ENCODE measurements at regions not wholly inside any gene's neighbourhood (a gene's known extent, or its start where the extent isn't known, plus 50 kb on each side); places are given as distances from the start of the nearest gene placed in this dataset.

- Histone ChIP-seq H3K36me3 (no peaks in the 10 kb centered on the region), H3K9me3 (no peaks in the 10 kb centered on the region), H3K4me3 (no peak overlapping the region), H3K27me3 (no peaks in the 10 kb centered on the region), H3K4me1 (no peaks in the 10 kb centered on the region), H3K27ac (no peak overlapping the region)
- TF ChIP-seq, protein P1, sequence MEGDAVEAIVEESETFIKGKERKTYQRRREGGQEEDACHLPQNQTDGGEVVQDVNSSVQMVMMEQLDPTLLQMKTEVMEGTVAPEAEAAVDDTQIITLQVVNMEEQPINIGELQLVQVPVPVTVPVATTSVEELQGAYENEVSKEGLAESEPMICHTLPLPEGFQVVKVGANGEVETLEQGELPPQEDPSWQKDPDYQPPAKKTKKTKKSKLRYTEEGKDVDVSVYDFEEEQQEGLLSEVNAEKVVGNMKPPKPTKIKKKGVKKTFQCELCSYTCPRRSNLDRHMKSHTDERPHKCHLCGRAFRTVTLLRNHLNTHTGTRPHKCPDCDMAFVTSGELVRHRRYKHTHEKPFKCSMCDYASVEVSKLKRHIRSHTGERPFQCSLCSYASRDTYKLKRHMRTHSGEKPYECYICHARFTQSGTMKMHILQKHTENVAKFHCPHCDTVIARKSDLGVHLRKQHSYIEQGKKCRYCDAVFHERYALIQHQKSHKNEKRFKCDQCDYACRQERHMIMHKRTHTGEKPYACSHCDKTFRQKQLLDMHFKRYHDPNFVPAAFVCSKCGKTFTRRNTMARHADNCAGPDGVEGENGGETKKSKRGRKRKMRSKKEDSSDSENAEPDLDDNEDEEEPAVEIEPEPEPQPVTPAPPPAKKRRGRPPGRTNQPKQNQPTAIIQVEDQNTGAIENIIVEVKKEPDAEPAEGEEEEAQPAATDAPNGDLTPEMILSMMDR (IDR thresholded peaks at IDR 0.05) = no peak
- DNase-seq = no peak
- intact Hi-C loops (cut with DNase I; ENCODE audit: low total_unique reads) = no loop called here
These were observed 576.6 kb upstream of the FRG1 start for GRCh38 chr4:189364032-189364449.

- no peaks in the 10 kb centered on the region for H3K9me3 ChIP-seq
- no peaks in the 10 kb centered on the region for H3K27me3 ChIP-seq
- no peaks in the 10 kb centered on the region for H3K36me3 ChIP-seq
- intact Hi-C loops (cut with DNase I; ENCODE audit: low total_unique reads) = no loop called here
- H3K27ac ChIP-seq = no peak overlapping the region
- no peak overlapping the region for H3K4me3 ChIP-seq
- TF ChIP-seq, protein P1 (IDR thresholded peaks at IDR 0.05) = no peak
- no peak for DNase-seq
- H3K4me1 ChIP-seq = no peaks in the 10 kb centered on the region
These were observed 575.2 kb upstream of the FRG1 start for GRCh38 chr4:189365451-189365850.

DNA sequence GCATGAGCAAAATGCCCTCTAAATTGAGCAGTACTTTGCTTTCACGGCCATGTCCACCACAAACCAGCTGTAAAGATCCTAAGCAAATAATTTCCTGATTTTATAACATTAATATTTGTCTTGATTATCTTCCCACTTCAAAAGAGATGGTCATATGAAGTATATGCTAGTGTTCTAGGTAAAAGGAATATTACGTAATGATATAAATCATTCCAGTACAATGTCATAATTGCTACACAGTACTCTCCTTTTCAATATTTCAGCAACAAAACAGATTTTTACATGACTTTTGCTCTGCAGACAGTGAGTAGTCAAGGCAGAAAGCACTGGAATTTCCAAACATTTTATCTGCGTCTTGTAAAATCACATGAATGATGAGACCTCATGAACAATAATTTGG, 572.8 kb upstream of the FRG1 start:
- intact Hi-C loops (cut with DNase I; ENCODE audit: low total_unique reads) = no loop called here
- Histone ChIP-seq H3K36me3 (no peaks in the 10 kb centered on the region), H3K9me3 (no peaks in the 10 kb centered on the region), H3K4me3 (no peak overlapping the region), H3K27ac (no peak overlapping the region), H3K27me3 (no peaks in the 10 kb centered on the region), H3K4me1 (no peaks in the 10 kb centered on the region)
- TF ChIP-seq, protein P1 (IDR thresholded peaks at IDR 0.05) = no peak
- no peak for DNase-seq

DNA sequence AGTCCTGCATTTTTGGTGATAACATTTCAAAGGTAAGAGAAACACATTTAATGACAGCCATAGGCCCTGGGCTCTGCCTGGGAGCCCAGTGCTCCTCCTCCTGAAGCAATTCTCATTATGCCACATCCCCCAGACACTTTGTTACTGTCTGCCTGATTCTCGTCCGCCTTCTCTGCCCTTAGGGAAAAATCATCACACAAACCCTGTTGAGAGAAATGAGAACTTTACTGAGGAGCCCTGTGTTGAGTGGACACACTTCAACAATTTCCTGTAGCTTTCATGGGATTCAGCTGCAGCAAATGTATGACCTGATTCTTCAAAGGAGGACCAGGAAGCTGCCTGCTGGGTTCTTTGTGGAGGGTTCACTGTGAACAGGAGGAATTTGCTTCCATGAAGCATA, 566.5 kb upstream of the FRG1 start:
- no peak overlapping the region for H3K27ac ChIP-seq
- no peaks in the 10 kb centered on the region for H3K27me3 ChIP-seq
- no peak for DNase-seq
- TF ChIP-seq, protein P1 (IDR thresholded peaks at IDR 0.05) = no peak
- no peak overlapping the region for H3K4me3 ChIP-seq
- H3K4me1 ChIP-seq = no peaks in the 10 kb centered on the region
- intact Hi-C loops (cut with DNase I; ENCODE audit: low total_unique reads) = no loop called here
- no peaks in the 10 kb centered on the region for H3K9me3 ChIP-seq
- H3K36me3 ChIP-seq = no peaks in the 10 kb centered on the region

- Histone ChIP-seq H3K4me3 (no peak overlapping the region), H3K9me3 (no peaks in the 10 kb centered on the region), H3K4me1 (no peaks in the 10 kb centered on the region), H3K27me3 (no peaks in the 10 kb centered on the region), H3K27ac (no peak overlapping the region), H3K36me3 (no peaks in the 10 kb centered on the region)
- intact Hi-C loops (cut with DNase I; ENCODE audit: low total_unique reads) = no loop called here
- TF ChIP-seq, protein P1 (IDR thresholded peaks at IDR 0.05) = no peak
- no peak for DNase-seq
These were observed 563.8 kb upstream of the FRG1 start for GRCh38 chr4:189376901-189377300.

GRCh38 chr4:189377569-189377968, 563.1 kb upstream of the FRG1 start:
- no peak for DNase-seq
- Histone ChIP-seq H3K9me3 (no peaks in the 10 kb centered on the region), H3K4me1 (no peaks in the 10 kb centered on the region), H3K36me3 (no peaks in the 10 kb centered on the region), H3K27ac (no peak overlapping the region), H3K27me3 (no peaks in the 10 kb centered on the region), H3K4me3 (no peak overlapping the region)
- intact Hi-C loops (cut with DNase I; ENCODE audit: low total_unique reads) = no loop called here
- TF ChIP-seq, protein P1 (IDR thresholded peaks at IDR 0.05) = no peak
